GM18505 (cell line): ENCODE measurements at regions not wholly inside any gene's neighbourhood (a gene's known extent, or its start where the extent isn't known, plus 50 kb on each side); places are given as distances from the start of the nearest gene placed in this dataset.

Experiments
- ATAC-seq: cut with Tn5 transposase; IDR thresholded peaks from one replicate; pipeline ENCODE4 v1.9.1; 2021; ENCODE audit not compliant: unreplicated experiment
- POLR2A ChIP-seq: IDR thresholded peaks from 4 replicates; pipeline ENCODE4 v1.6.1; 2011; ENCODE audit warnings: borderline replicate concordance; ENCODE audit not compliant: insufficient read depth, insufficient read length; ENCODE audit errors: extremely low read depth

DNA sequence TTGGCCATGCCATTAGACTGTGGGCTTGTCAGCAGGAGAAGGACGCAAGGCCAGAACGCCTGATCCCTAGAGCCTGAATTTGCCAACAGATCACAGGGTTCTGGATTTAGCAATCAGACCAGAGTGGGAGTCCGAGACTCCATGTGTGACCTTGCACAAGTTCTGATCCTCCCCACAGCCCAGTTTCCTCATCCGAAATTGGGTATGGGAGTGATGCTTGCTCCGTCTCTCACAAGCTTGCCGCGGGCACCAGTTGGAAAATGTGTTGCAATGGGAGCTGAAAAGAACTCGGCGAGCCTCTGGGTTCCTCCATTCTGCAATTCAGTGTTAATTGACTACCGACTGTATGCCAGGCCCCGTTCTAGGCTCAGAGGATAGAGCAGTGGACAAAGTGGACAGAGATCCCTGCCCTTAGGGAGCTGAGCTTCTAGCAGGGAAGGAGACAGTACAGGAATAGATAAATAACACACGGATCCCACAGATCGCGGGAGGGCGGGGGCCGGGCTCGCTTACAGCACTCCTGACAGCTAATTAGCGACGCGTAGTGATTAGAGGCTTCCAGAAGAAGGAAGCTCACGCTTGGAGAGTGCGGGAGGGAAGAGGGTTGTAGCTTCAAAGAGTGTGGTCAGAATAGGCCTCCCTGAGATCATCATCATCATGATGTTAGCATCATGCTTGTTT is 150.4 kb upstream of the CIBAR2 start:
- TF ChIP-seq POLR2A = no peak
- no peak for ATAC-seq

DNA sequence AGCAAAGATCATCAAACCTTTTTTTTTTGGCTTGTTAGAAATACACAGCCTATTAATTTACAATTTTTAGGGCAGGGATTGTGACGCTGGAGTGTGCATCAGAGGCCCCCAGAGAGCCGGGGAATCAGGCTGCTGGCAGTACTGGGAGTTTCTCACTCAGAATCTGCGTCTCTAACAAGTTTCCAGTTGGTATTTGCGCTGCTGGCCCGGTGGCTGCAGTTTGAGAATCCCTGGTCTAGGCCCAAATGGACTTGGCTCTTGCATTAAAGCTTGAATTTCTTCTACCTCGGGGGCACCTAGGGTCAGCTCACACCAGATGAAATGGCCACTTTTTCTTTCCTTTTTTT is 150.9 kb upstream of the CIBAR2 start:
- ATAC-seq = no peak
- TF ChIP-seq POLR2A = no peak

DNA sequence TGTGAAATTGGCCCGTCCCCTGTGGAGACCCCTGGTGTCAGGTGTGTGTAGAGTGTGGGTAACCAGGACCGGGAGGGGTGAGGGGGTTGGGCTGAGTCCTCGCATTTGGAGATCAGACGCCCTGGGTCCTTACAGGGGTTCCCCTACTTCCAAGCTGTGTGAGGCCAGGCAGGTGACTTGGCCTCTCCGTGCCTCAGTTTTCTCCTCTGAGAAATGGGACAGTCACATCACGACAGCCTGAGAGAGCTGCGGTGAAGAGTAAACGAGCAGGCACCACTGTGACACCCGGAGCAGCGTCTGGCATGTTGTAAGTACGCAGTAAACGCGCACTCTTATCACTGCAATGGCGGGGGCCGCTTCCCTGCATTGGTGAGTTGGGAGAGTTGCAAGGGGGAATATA is 152.5 kb upstream of the CIBAR2 start:
- no peak for ATAC-seq
- TF ChIP-seq POLR2A = no peak

DNA sequence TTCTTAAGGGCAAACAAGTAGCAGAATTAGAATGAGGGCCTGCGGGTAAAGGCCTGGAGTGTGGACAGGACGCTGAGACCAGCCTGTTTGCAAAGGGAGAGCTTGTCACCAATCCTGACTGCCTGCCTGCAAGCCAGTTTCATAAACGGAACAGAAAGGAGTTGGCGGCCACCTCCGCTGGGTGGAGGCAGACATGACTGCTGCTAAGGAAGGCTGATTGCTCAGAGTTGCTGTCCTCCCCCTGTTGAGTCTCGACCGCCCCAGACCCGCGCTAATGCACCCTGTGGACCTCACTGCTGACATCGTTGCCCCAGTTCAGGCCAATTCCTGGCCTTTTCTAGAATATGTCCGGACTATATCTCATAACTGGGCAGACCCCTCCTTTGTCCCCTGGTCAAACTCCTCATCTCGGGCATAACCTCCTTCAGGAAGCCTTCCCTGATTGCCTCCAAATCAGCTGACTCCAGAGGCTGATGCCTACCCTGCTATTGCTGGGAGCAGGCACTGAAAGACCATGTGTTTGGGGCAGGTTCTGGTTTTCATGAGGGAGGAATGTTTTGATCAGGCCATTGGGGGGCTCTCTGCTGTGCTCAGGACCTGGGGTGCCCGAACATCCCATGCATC is 153.0 kb upstream of the CIBAR2 start:
- no peak for TF ChIP-seq POLR2A
- no peak for ATAC-seq

DNA sequence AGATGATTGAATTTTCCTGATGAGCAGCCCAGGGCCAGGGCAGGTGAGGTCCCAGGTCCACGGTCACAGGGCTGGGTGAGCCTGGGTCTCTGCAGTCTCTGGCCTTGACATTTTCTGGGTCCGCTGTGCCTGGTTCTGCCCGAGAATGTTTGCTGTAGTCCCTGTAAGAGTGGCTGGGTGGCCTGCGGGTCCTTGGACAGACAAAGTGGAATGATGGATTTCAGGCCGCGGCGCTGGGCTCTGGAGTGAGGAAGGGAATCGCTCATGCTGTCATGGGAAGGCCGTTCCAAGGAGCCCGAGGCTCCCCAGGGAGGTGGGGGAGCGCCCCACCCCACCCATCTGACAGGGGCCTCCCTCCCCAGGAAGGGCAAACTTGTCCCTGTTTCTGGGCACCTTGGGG is 153.5 kb upstream of the CIBAR2 start:
- ATAC-seq = no peak
- no peak for TF ChIP-seq POLR2A

DNA sequence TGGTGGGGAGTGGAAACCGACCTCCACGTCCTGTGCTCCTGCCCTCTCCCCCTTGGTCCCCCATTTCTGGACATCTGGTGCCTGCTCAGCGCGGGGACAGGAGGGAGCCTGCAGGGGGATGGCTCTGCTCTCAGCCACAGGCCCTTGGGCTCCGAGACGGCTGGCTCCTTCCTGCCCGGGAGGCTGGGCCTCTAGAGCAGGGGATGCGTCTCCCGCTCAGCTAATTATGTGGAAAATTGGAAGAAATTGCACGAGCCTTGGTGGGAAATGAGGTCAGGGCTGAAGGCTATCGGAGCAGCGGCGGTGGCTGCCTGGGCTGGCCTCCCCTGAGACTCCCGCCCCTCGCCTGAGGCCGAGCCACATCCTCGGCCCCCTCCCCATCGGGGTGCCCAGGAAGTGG is 154.6 kb upstream of the CIBAR2 start:
- TF ChIP-seq POLR2A = no peak
- ATAC-seq = no peak

DNA sequence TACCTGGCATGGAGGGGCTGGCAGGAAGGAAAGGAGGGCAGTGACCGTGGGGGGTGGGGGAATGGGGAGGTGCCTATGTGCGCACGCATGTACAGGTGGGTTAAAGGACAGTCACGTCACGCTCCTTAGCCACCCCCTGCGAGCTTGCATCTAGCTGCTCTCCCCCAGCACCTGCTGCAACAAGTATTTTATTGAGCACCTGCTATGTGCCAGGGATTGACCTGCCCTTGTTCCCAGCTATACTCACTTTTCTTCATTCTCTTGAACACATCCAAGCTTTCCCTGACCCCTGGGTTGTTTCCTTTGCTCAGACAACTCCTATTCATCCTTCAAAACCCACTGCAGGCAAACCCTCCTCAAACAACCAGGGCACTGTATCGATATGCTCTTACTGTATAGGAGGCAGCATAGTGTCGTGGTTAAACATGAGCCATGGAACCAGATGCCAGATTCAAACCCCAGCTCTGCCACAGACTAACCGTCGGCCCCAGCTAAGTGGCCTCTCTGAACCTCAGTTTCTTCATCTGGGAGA is 155.2 kb upstream of the CIBAR2 start:
- TF ChIP-seq POLR2A = no peak
- ATAC-seq = no peak

DNA sequence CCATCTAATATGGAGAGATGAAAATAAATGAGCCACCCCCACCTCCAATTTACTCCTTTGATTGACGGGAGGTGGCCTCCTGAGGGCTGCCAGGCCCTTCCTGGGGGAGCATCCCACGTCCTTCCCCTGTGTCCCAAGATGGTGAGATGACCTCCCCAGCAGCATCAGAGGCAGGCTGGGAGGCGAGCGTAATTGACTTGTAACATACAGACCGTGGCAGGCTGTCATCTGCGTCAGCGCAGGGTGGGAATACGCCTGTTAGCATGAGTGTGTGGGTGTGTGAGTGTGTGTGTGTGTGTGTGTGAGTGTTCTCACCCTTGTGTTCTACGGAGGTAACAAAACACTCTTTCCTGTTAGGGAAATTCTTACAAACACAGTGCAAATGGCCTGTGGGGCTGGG is 156.9 kb upstream of the CIBAR2 start:
- no peak for ATAC-seq
- no peak for TF ChIP-seq POLR2A

DNA sequence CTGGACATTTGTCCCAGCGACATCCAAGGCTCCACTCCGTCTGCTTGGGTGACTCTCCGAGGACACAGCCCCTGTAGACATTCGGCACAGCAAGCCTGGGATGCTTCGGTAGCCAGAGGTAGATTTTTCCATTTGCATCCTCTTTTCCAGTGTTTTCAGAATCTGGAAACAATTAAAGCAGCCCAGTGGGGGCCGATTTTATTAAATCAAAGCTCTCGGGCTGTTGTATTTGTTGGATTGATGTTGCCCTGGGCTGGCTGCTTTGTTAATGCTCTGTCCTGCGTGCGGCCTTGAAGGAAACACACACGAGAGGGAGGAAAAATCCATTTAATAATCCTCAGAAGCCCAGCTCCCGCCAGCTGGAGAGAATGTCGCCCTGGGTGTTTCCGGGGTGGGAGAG is 158.1 kb upstream of the CIBAR2 start:
- no peak for TF ChIP-seq POLR2A
- ATAC-seq = no peak

DNA sequence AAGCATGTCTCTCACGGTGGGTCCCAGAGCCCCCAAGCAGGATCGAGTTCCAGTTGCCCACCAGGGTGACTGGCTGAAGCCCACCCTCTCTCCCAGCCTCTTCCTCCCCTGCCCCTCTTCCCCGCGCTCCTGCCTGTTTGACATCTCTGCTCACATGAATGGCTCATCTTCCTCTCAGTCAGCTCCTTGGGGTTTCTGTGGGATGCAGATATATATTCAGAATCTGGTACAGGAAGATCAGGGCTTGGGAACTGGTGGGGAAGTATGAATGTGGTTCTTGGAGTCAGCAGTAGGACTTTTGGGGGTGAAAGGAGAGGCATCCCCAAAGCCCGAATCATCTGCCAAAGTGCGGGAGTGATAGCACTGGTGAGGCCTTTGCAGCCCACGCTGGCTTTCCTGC is 158.9 kb upstream of the CIBAR2 start:
- TF ChIP-seq POLR2A = no peak
- no peak for ATAC-seq

DNA sequence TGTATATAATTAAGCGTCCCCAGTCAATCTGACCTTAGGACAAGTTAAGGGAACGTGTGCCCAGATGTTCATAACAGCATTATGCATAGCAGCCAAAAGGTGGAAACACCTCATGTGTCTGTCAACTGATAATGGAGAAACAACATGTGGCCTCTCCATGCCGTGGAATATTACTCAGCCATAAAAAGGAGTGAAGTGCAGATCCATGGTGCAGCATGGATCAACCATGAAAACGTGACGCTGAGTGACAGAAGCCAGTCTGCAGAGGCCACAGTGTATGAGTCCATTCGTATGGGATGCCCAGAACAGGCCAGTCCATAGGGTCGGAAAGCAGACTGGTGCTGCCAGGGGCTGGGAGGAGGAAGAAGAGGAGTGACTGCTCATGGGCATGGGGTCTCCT is 161.0 kb upstream of the CIBAR2 start:
- no peak for TF ChIP-seq POLR2A
- no peak for ATAC-seq

DNA sequence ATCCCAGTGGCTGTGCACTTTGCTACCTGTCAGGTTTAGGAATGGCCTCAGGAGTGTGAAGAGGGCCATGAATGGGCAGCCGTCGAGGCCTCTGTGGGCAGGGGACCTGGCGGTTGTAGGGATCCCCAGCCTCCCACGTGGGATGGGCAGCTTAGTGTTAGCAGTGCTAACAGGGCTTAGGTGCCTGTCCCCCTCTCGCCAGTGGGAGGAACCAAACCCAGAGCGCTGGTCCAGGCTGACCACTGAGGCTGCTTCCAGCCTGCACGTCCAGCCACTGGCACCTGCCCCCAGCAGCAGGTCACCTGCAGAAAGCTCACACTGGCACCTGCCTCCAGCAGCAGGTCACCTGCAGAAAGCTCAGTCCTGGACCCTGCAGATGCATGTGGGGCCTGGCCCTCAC is 162.2 kb upstream of the CIBAR2 start:
- no peak for TF ChIP-seq POLR2A
- ATAC-seq = no peak

DNA sequence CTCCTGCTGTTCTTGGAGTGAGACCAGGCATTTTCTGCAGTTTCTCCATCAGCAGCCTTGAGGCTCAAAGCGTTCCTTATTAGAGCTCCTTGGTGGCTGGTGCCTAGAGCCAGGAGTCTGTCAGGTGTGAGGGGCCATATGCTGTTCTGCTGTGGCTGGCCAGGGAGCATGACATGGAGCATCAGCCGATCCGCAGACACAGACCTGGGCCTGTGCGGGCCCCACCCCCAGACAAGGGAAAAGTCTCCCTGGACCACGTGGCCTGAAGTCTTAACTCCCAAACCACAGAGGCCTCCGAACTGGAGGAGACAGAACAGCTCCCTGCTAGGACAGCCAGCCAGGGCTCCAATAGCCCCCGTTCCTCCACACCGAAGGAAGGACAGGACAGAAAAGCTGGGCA is 162.7 kb upstream of the CIBAR2 start:
- ATAC-seq = no peak
- no peak for TF ChIP-seq POLR2A

DNA sequence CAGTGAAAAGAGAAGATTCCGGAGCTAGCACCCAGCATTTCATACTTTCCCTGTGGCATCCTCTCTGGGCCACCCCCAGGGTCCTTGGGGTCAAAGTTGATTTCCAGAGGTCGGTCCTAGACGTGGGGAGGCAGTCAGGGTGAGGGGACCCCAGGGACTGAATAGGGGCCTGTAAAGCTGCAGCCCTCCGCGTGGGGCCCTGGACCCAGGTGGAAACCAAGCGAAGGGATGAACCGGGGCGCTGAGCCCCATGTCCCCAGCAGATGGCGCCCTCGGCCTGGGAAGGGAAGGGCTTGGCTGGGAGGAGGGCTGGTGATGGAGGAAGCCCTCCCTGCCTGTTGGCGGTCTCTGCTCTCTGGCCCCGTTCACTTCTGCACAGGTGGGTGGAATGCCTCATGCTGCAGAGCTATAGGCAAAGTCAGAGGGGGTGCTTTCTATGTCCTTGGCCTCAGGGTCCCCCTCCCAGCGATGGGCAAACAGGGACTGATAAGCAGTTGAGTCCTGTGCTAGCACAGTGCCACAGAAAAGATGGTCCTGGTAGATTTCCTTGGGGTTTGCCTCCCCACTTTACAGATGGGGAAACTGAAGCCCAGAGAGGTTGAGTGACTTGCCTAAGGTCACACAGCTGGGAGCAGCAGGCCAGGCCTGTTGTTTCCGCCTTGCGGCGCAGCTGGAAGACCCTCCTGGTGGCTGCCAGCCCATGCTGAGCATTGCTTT is 163.4 kb upstream of the CIBAR2 start:
- no peak for TF ChIP-seq POLR2A
- no peak for ATAC-seq
